ENCODE measurements at regions not wholly inside any gene's neighbourhood (a gene's known extent, or its start where the extent isn't known, plus 50 kb on each side); places are given as distances from the start of the nearest gene placed in this dataset.
"Not testable (repeated sequence)": the region's sequence is repeated elsewhere in the genome, so short reads cannot be mapped to it uniquely, and the experiment has no call there.

GRCh38 chr5:17096952-17097695 lies 120.3 kb upstream of the BASP1 start:
- Histone ChIP-seq H3K4me1 (ENCODE audit: insufficient read depth, insufficient read length) (peaks cover 3% of the 10 kb centered on the region), H3K36me3 (ENCODE audit: insufficient read depth, insufficient read length, low read length) (no peaks in the 10 kb centered on the region), H3K27me3 (ENCODE audit: insufficient read depth, insufficient read length) (no peaks in the 10 kb centered on the region), H3K9ac (ENCODE audit: insufficient read length, low read depth) (no peak overlapping the region), H3K4me3 (ENCODE audit: insufficient read length, low read depth) (no peak overlapping the region), H3K9me3 (ENCODE audit: insufficient read depth, low read length) (no peaks in the 10 kb centered on the region)
- TF ChIP-seq YY1 (IDR thresholded peaks at IDR 0.05; ENCODE audit: insufficient read depth, insufficient read length) (no peak), SUZ12 (IDR thresholded peaks at IDR 0.05; ENCODE audit: extremely low read depth, insufficient read depth, insufficient read length) (no peak), ZNF274 (IDR thresholded peaks at IDR 0.05; ENCODE audit: low read depth, low read length) (no peak)
- DNase-seq (ENCODE audit: low read depth, low spot score), result no peak

DNA sequence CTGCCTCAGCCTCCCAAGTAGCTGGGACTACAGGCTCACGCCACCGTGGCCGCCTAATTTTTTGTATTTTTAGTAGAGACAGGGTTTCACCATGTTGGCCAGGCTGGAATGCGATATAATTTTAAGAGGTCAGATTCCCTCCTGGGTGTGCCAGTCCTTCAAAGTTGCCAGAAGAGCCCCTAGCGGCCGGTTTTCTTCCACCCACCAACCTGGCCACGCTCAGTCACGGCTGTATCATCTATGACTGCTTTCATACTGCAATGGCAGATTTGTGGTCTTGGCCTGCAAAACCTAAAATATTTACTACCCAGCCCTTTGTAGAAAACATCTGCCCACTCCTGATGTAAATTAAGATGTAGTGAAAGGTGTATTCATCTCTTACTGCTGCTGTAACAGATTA lies 117.5 kb upstream of the BASP1 start:
- no peaks in the 10 kb centered on the region for H3K9me3 ChIP-seq (ENCODE audit: insufficient read depth, low read length)
- no peak for DNase-seq (ENCODE audit: low read depth, low spot score)
- H3K36me3 ChIP-seq (ENCODE audit: insufficient read depth, insufficient read length, low read length), result no peaks in the 10 kb centered on the region
- H3K4me3 ChIP-seq (ENCODE audit: insufficient read length, low read depth), result no peak overlapping the region
- H3K27me3 ChIP-seq (ENCODE audit: insufficient read depth, insufficient read length), result no peaks in the 10 kb centered on the region
- no peak overlapping the region for H3K9ac ChIP-seq (ENCODE audit: insufficient read length, low read depth)
- TF ChIP-seq YY1 (IDR thresholded peaks at IDR 0.05; ENCODE audit: insufficient read depth, insufficient read length) (no peak), SUZ12 (IDR thresholded peaks at IDR 0.05; ENCODE audit: extremely low read depth, insufficient read depth, insufficient read length) (no peak), ZNF274 (IDR thresholded peaks at IDR 0.05; ENCODE audit: low read depth, low read length) (no peak)
- H3K4me1 ChIP-seq (ENCODE audit: insufficient read depth, insufficient read length), result peaks cover 3% of the 10 kb centered on the region

- no peaks in the 10 kb centered on the region for H3K27me3 ChIP-seq (ENCODE audit: insufficient read depth, insufficient read length)
- no peaks in the 10 kb centered on the region for H3K4me1 ChIP-seq (ENCODE audit: insufficient read depth, insufficient read length)
- TF ChIP-seq SUZ12 (IDR thresholded peaks at IDR 0.05; ENCODE audit: extremely low read depth, insufficient read depth, insufficient read length), result no peak
- no peak for TF ChIP-seq YY1 (IDR thresholded peaks at IDR 0.05; ENCODE audit: insufficient read depth, insufficient read length)
- no peak for TF ChIP-seq ZNF274 (IDR thresholded peaks at IDR 0.05; ENCODE audit: low read depth, low read length)
- no peak for DNase-seq (ENCODE audit: low read depth, low spot score)
- no peak overlapping the region for H3K4me3 ChIP-seq (ENCODE audit: insufficient read length, low read depth)
- no peaks in the 10 kb centered on the region for H3K9me3 ChIP-seq (ENCODE audit: insufficient read depth, low read length)
- no peak overlapping the region for H3K9ac ChIP-seq (ENCODE audit: insufficient read length, low read depth)
- no peaks in the 10 kb centered on the region for H3K36me3 ChIP-seq (ENCODE audit: insufficient read depth, insufficient read length, low read length)
These were observed 114.0 kb upstream of the BASP1 start for GRCh38 chr5:17103461-17103860.

DNA sequence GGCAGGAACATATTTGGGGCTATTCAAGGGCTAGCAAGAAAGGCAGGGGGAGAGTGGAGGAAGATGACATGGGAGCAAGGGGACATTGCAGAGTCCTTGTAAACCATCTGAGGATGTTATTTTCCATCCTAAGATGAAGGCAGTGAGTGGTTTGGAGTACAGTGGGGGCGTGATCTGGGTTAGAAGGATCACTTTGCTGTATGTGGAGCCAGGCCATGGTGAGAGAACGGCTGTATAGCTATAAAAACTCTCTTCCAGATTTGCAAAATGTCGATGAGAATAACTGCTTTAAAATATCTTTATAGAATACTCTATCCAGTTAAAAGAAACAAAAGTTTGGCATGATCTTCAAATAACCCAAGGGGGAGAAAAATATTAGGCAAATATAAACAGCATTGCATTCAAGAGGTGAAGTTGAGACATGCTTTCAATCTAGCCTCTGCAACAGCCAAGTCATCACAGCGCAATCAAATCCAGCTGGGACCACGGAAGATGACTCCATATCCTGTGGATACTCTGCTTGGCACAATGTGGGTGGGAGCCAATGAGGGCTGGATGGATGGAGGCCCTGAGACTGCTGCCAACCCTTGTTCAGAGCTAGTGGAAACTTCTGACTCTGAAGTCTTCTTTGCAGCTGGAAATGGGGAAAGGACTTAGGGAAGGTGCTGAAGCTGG lies 111.5 kb upstream of the BASP1 start:
- Histone ChIP-seq H3K4me1 (ENCODE audit: insufficient read depth, insufficient read length) (no peaks in the 10 kb centered on the region), H3K36me3 (ENCODE audit: insufficient read depth, insufficient read length, low read length) (no peaks in the 10 kb centered on the region), H3K4me3 (ENCODE audit: insufficient read length, low read depth) (no peak overlapping the region), H3K9me3 (ENCODE audit: insufficient read depth, low read length) (no peaks in the 10 kb centered on the region), H3K27me3 (ENCODE audit: insufficient read depth, insufficient read length) (no peaks in the 10 kb centered on the region), H3K9ac (ENCODE audit: insufficient read length, low read depth) (no peak overlapping the region)
- DNase-seq (ENCODE audit: low read depth, low spot score), result no peak
- no peak for TF ChIP-seq SUZ12 (IDR thresholded peaks at IDR 0.05; ENCODE audit: extremely low read depth, insufficient read depth, insufficient read length)
- TF ChIP-seq ZNF274 (IDR thresholded peaks at IDR 0.05; ENCODE audit: low read depth, low read length), result no peak
- TF ChIP-seq YY1 (IDR thresholded peaks at IDR 0.05; ENCODE audit: insufficient read depth, insufficient read length), result no peak

- Histone ChIP-seq H3K9ac (ENCODE audit: insufficient read length, low read depth) (no peak overlapping the region), H3K27me3 (ENCODE audit: insufficient read depth, insufficient read length) (no peaks in the 10 kb centered on the region), H3K9me3 (ENCODE audit: insufficient read depth, low read length) (no peaks in the 10 kb centered on the region), H3K4me3 (ENCODE audit: insufficient read length, low read depth) (no peak overlapping the region), H3K4me1 (ENCODE audit: insufficient read depth, insufficient read length) (no peaks in the 10 kb centered on the region), H3K36me3 (ENCODE audit: insufficient read depth, insufficient read length, low read length) (no peaks in the 10 kb centered on the region)
- DNase-seq (ENCODE audit: low read depth, low spot score), result no peak
- TF ChIP-seq ZNF274 (IDR thresholded peaks at IDR 0.05; ENCODE audit: low read depth, low read length), result no peak
- TF ChIP-seq SUZ12 (IDR thresholded peaks at IDR 0.05; ENCODE audit: extremely low read depth, insufficient read depth, insufficient read length), result no peak
- TF ChIP-seq YY1 (IDR thresholded peaks at IDR 0.05; ENCODE audit: insufficient read depth, insufficient read length), result no peak
These were observed 110.9 kb upstream of the BASP1 start for GRCh38 chr5:17106521-17106920.

DNA sequence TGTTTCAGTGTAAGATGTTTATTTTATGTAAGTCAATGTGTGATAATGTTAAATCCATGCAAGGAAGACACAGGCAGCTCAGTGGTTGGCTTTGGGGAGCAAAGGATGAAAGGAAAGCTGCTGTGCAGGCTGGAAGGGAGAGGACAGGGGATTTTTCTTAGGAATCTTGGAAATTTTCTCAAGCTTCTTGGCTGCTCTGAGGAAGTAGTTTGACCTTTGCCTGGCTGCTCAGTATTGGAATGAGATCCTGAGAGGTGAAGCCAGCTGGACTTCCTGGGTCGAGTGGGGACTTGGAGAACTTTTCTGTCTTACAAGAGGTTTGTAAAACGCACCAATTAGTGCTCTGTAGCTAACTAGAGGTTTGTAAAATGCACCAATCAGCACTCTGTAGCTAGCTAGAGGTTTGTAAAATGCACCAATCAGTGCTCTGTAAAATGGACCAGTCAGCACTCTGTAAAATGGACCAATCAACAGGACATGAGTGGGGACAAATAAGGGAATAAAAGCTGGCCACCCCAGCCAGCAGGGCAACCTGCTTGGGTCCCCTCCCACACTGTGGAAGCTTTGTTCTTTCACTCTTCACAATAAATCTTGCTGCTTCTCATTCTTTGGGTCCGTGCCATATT lies 105.2 kb upstream of the BASP1 start:
- not testable (repeated sequence) for H3K4me3 ChIP-seq (ENCODE audit: insufficient read length, low read depth); DNase-seq (ENCODE audit: low read depth, low spot score); H3K4me1 ChIP-seq (ENCODE audit: insufficient read depth, insufficient read length); H3K36me3 ChIP-seq (ENCODE audit: insufficient read depth, insufficient read length, low read length); H3K9me3 ChIP-seq (ENCODE audit: insufficient read depth, low read length); H3K27me3 ChIP-seq (ENCODE audit: insufficient read depth, insufficient read length); H3K9ac ChIP-seq (ENCODE audit: insufficient read length, low read depth)

DNA sequence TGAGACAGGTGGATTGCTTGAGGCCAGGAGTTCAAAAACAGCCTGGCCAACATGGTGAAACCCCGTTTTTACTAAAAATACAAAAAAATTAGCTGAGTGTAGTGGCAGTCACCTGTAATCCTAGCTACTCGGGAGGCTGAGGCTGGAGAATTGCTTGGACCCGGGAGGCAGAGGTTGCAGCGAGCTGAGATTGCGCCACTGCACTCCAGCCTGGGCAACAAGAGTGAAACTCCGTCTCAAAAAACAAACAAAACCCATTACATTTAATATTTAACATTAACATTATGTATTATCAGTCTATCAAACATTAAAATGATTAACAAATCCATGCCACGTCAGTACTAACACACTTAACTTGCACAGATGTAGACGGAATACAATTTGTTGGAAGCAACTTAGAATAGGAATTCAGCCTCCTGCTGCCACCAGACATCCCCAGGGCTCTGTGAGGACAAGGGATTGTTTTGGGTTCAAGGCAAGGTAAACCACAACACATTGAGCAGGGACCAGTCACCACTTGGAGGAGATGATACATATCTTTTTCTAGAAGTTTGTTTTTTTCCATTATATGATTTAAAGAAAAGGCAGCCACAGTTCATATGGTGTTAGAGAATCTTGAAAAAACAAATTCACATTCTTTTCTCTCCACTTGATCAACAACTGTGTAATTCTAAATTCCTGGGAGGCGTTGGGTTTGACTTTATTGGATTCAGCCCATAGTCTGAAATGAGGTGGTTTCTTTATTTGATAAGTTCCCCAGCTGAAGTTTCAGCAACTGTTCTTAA lies 104.1 kb upstream of the BASP1 start:
- Histone ChIP-seq H3K4me1 (ENCODE audit: insufficient read depth, insufficient read length) (no peaks in the 10 kb centered on the region), H3K9me3 (ENCODE audit: insufficient read depth, low read length) (no peaks in the 10 kb centered on the region), H3K27me3 (ENCODE audit: insufficient read depth, insufficient read length) (no peaks in the 10 kb centered on the region), H3K4me3 (ENCODE audit: insufficient read length, low read depth) (no peak overlapping the region), H3K9ac (ENCODE audit: insufficient read length, low read depth) (no peak overlapping the region), H3K36me3 (ENCODE audit: insufficient read depth, insufficient read length, low read length) (no peaks in the 10 kb centered on the region)
- DNase-seq (ENCODE audit: low read depth, low spot score), result no peak
- no peak for TF ChIP-seq ZNF274 (IDR thresholded peaks at IDR 0.05; ENCODE audit: low read depth, low read length)
- TF ChIP-seq YY1 (IDR thresholded peaks at IDR 0.05; ENCODE audit: insufficient read depth, insufficient read length), result no peak
- TF ChIP-seq SUZ12 (IDR thresholded peaks at IDR 0.05; ENCODE audit: extremely low read depth, insufficient read depth, insufficient read length), result no peak
